ENCODE measurements at regions not wholly inside any gene's neighbourhood (a gene's known extent, or its start where the extent isn't known, plus 50 kb on each side); places are given as distances from the start of the nearest gene placed in this dataset.

DNA sequence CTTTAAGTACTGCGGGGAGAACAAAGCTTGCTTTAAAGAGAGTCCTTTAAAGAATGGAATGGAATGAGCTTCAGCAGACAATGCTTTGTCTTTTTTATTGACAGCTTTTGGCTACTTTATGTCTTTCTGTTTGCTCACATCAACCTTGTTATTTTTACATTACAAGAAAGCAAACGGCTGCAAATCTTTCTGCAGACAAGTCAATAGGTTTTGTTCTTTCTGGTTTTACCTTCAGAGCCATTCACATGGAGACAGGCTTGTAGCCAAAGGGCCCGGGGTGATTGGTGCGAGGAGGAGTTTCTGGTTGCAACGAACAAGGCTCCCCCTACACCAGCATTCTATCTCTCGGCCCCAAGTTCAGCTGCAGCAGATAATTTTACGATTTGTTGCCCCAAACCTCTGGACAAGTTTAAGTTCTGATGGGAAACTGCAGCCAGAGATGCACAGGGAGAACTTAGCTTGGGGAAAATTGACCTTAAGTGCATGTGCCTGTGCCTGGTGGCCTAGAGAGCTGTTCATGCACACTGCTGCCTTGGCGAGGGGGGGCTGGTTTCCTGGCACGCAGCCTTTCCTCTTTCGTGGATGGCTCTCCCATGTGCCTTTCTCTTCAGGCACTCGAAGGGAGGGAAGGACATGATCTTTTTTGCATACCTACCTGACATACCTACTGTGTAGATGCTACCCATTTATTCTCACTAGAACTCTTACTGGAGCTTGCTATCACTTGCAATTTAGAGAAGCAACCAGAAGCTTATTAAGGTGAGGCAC lies 543.2 kb downstream of the DCDC2C start:
- Histone ChIP-seq H3K9ac (ENCODE audit: low read depth, low read length) (no peak overlapping the region), H3K36me3 (ENCODE audit: insufficient read depth, low read length) (no peaks in the 10 kb centered on the region), H3K4me1 (ENCODE audit: insufficient read depth, low read length) (peaks cover 12% of the 10 kb centered on the region), H3K9me3 (ENCODE audit: control insufficient read depth, insufficient read depth, low read length) (peaks cover 7% of the 10 kb centered on the region; the same call in 1 of the 2 replicates)

DNA sequence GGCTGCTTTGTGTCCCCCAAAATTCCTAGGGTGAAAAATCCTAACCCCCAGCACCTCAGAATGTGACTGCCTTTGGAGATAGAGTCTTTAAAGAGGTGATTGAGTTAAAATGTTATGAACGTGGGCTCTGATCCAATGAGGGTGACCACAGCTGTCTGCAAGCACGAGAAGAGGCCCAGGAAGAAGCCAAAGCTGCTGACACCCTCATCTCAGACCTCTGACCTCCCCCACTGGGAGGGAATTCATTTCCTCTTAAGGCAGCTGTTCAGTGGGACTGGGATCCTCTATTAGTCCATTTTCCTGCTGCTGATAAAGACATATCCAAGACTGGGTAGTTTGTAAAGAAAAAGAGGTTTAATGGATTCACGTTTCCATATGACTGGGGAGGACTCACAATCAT lies 544.4 kb downstream of the DCDC2C start:
- peaks cover 7% of the 10 kb centered on the region; the same call in 1 of the 2 replicates for H3K9me3 ChIP-seq (ENCODE audit: control insufficient read depth, insufficient read depth, low read length)
- peaks cover 12% of the 10 kb centered on the region for H3K4me1 ChIP-seq (ENCODE audit: insufficient read depth, low read length)
- H3K9ac ChIP-seq (ENCODE audit: low read depth, low read length): no peak overlapping the region
- H3K36me3 ChIP-seq (ENCODE audit: insufficient read depth, low read length): no peaks in the 10 kb centered on the region

DNA sequence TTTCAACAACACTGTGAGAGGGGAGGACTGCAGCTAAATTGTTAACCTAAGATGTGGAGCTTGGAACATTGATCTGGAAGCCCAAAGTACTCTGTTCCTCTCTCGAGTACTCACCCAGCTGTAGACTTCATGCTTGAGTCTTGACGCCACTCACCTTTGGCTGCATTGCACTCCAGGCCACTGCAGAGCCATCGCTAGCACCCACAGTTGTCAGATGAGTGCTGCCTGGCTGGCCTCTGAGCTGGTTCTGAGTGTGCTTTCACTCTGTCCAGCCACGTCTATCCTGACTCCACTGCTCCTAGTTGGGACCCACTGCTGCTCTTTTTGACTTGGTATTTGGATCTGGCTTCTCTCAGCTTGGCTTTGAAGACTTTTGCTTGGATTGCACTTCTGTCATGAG lies 552.1 kb downstream of the DCDC2C start:
- Histone ChIP-seq H3K9me3 (ENCODE audit: control insufficient read depth, insufficient read depth, low read length) (no peaks in the 10 kb centered on the region), H3K9ac (ENCODE audit: low read depth, low read length) (no peak overlapping the region)

DNA sequence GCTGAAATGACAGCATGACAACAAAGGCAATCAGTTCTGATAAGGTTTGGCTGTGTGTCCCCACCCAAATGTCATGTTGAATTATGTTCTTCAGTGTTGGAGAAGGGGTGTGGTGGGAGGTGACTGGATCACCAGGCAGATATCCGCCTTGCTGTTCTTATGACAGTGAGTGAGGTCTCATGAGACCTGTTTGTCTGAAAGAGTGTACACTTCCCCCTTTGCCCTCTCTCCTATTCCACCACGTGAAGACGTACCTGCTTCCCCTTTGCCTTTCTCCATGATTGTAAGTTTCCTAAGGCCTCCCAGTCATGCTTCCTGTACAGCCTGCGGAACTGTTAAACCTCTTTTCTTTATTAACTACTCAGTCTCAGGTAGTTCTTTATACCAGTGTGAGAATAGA lies 553.0 kb downstream of the DCDC2C start:
- Histone ChIP-seq H3K36me3 (ENCODE audit: insufficient read depth, low read length) (no peaks in the 10 kb centered on the region), H3K9ac (ENCODE audit: low read depth, low read length) (no peak overlapping the region), H3K4me1 (ENCODE audit: insufficient read depth, low read length) (no peaks in the 10 kb centered on the region), H3K9me3 (ENCODE audit: control insufficient read depth, insufficient read depth, low read length) (no peaks in the 10 kb centered on the region)

More for the DNA sequence above, 552.1 kb downstream of the DCDC2C start:
- no peaks in the 10 kb centered on the region for H3K4me1 ChIP-seq (ENCODE audit: insufficient read depth, low read length)
- no peaks in the 10 kb centered on the region for H3K36me3 ChIP-seq (ENCODE audit: insufficient read depth, low read length)

DNA sequence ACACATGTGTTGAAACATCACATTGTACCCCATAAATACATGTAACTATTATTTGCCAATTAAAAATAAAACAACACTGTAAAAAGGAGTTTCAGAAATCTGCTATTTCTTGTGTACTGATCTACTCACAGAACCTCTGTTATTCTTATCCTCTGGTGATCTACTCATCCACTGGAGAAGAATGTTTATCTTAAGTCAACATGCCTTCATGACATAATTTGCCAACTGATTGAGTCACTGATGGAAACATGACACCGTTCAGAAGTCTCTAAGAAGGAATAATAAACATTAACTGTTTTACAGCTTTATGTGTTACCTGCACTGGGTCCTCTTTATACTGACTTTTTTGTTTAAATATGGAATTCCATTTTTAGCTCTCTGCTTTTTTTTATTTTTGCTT lies 555.2 kb downstream of the DCDC2C start:
- Histone ChIP-seq H3K9ac (ENCODE audit: low read depth, low read length) (no peak overlapping the region), H3K4me1 (ENCODE audit: insufficient read depth, low read length) (no peaks in the 10 kb centered on the region), H3K9me3 (ENCODE audit: control insufficient read depth, insufficient read depth, low read length) (no peaks in the 10 kb centered on the region), H3K36me3 (ENCODE audit: insufficient read depth, low read length) (no peaks in the 10 kb centered on the region)

DNA sequence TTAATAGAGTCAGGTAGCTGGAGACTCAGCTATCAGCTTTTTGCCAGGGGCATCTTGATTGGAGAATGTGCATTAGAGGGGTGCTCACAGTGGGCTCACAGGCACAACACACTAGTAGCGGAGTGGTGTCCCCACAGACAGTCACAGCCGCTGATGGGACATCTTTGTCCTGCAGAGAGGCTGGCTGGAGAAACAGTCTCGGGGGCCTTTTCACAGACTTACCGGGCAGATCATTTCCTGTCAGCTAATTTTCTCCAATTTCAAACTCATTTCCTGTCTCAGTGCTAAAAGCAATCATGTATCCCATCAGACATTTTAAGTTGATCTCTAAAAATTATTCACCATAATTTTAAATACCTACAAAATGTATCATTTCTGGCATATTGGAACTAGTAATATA lies 562.6 kb downstream of the DCDC2C start:
- Histone ChIP-seq H3K9me3 (ENCODE audit: control insufficient read depth, insufficient read depth, low read length) (no peaks in the 10 kb centered on the region), H3K9ac (ENCODE audit: low read depth, low read length) (no peak overlapping the region), H3K36me3 (ENCODE audit: insufficient read depth, low read length) (no peaks in the 10 kb centered on the region), H3K4me1 (ENCODE audit: insufficient read depth, low read length) (no peaks in the 10 kb centered on the region)

DNA sequence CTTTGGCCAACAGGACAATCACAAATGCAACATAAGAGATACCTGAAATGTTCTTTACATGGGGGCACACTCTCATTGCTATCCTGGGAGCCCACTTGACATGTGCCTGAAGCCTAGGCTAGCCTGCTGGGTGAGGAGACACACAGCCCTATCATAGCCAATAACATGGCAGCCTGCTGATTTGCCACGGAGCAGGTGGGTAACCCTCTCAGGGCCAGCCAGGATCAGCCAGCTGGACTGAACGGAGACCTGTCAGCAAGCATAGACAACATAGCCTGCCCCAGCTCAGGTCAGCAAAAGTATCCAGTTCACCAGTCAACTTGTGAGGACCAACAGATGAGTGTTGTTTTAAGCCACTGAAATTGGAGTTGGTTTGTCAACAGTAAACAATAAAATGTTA lies 566.5 kb downstream of the DCDC2C start:
- no peaks in the 10 kb centered on the region for H3K9me3 ChIP-seq (ENCODE audit: control insufficient read depth, insufficient read depth, low read length)
- H3K9ac ChIP-seq (ENCODE audit: low read depth, low read length): no peak overlapping the region
- H3K36me3 ChIP-seq (ENCODE audit: insufficient read depth, low read length): no peaks in the 10 kb centered on the region
- no peaks in the 10 kb centered on the region for H3K4me1 ChIP-seq (ENCODE audit: insufficient read depth, low read length)

DNA sequence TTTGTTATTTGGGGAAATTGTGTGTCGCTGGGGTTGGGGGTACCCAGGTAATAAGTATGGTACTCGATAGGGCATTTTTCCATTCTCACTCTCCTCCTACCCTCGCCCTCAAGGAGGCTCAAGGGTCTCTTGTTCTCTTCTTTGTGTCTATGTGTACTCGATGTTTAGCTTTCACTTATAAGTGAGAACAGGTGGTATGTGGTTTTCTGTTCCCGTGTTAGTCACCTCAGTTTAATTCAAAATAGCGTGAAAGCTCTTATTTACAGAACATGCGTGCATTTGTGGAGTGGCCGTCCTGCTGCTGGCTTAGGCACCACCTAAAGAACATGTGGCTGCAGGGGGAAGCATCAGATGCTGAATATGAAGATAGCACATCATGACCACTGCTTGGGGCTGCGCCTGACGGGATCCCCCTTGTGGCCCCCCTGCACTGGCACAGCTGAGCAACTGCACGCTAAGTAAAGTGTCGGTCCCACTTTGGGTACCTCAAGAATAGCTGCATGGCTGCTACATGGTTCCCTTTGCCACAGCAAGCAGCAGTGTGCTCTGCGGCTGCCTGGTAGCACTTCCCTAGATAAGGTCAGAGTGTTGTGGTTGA lies 569.0 kb downstream of the DCDC2C start:
- Histone ChIP-seq H3K9ac (ENCODE audit: low read depth, low read length) (no peak overlapping the region), H3K36me3 (ENCODE audit: insufficient read depth, low read length) (no peaks in the 10 kb centered on the region), H3K9me3 (ENCODE audit: control insufficient read depth, insufficient read depth, low read length) (no peaks in the 10 kb centered on the region), H3K4me1 (ENCODE audit: insufficient read depth, low read length) (no peaks in the 10 kb centered on the region)

DNA sequence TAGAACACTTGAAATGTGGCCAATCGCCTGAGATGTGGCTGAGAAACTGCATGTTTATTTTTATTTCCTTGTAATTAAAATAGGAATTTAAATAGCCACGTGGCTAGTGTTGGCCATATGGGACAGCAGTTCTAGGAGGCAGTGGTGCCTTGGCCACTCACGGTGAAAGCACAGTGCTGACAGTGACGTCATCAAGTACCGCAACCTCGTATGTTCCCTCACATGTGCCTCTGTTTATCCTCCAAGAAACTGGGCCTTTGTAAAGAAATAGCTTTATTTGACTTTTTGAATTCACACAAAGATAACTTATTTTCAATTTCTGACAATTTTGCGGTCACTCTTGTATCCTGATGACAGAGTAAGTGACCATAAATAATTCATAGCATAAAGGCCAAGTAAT lies 575.0 kb downstream of the DCDC2C start:
- Histone ChIP-seq H3K4me1 (ENCODE audit: insufficient read depth, low read length) (no peaks in the 10 kb centered on the region), H3K36me3 (ENCODE audit: insufficient read depth, low read length) (no peaks in the 10 kb centered on the region), H3K9me3 (ENCODE audit: control insufficient read depth, insufficient read depth, low read length) (no peaks in the 10 kb centered on the region)

DNA sequence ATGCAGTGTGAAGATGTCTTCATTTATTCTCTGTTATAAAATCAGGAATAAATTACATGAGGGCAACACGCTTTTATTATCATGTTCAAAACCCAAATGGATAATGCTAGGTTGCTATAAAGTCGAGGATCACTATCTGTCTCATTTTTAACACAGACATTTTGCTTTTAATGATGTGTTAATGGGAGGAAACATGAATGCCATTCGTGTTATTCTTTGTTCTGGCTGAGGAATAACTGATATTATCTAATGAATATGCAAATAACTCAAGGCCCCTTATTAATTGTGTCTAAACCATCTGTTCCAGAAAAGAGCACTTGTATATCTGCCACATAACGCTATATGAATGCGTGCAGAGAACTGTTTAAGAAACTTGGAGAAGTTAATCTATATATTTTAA lies 576.1 kb downstream of the DCDC2C start:
- H3K9ac ChIP-seq (ENCODE audit: low read depth, low read length): no peak overlapping the region
- H3K36me3 ChIP-seq (ENCODE audit: insufficient read depth, low read length): no peaks in the 10 kb centered on the region
- H3K4me1 ChIP-seq (ENCODE audit: insufficient read depth, low read length): no peaks in the 10 kb centered on the region
- H3K9me3 ChIP-seq (ENCODE audit: control insufficient read depth, insufficient read depth, low read length): no peaks in the 10 kb centered on the region

More for the DNA sequence above, 575.0 kb downstream of the DCDC2C start:
- H3K9ac ChIP-seq (ENCODE audit: low read depth, low read length): no peak overlapping the region

DNA sequence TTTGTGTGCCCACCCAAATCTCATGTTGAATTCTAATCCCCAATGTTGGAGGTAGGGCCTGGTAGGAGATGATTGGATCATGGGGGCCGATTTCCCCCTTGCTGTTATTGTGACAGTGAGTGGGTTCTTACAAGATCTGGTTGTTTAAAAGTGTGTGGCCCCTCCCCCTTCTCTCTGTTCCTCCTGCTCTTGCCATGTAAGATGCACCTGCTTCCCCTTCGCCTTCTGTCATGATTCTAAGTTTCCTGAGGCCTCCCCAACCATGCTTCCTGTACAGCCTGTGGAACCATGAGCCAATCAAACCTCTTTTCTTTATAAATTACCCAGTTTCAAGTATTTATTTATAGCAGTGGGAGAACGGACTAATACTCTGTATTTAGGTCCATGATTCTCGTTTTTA lies 588.1 kb downstream of the DCDC2C start:
- Histone ChIP-seq H3K36me3 (ENCODE audit: insufficient read depth, low read length) (no peaks in the 10 kb centered on the region), H3K9me3 (ENCODE audit: control insufficient read depth, insufficient read depth, low read length) (no peaks in the 10 kb centered on the region), H3K9ac (ENCODE audit: low read depth, low read length) (no peak overlapping the region), H3K4me1 (ENCODE audit: insufficient read depth, low read length) (no peaks in the 10 kb centered on the region)

DNA sequence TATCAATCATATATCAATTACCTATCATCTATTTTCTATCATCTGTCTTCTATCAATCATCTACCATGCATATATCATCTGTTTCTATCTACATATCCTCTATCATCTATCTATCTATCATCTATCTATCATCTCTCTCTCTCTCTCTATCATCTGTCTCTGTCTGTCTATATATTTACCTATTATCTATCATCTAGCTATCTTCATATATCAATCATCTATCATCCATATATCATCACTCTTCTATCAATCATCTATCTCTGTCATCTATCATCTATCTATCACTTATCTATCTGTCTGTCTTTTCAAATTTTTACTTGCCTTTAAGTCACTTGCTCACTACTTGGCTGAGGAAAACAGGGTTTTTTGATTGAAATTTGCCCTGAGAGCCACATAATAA lies 592.3 kb downstream of the DCDC2C start:
- no peaks in the 10 kb centered on the region for H3K9me3 ChIP-seq (ENCODE audit: control insufficient read depth, insufficient read depth, low read length)
- no peaks in the 10 kb centered on the region for H3K36me3 ChIP-seq (ENCODE audit: insufficient read depth, low read length)
- H3K9ac ChIP-seq (ENCODE audit: low read depth, low read length): no peak overlapping the region
- no peaks in the 10 kb centered on the region for H3K4me1 ChIP-seq (ENCODE audit: insufficient read depth, low read length)

DNA sequence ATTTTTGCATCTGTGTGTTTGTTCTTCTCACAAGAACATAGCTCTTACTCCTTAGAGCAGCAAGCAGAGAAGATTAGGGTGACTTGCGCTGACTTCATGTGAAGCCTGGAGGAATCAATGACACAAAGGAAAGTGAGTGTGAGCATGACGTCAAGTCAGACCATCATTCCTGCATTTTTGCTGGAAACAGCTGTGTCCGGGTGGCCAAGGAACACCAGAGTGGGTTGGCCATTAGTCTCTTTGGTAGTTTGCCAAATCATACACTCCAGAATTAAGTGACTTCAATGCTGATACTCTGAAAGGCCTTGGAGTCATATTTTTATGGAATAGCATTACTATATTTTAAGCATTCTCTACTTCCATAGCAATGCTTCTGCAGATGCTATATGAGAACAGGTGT lies 597.2 kb downstream of the DCDC2C start:
- Histone ChIP-seq H3K9ac (ENCODE audit: low read depth, low read length) (no peak overlapping the region), H3K9me3 (ENCODE audit: control insufficient read depth, insufficient read depth, low read length) (no peaks in the 10 kb centered on the region), H3K36me3 (ENCODE audit: insufficient read depth, low read length) (no peaks in the 10 kb centered on the region), H3K4me1 (ENCODE audit: insufficient read depth, low read length) (no peaks in the 10 kb centered on the region)

DNA sequence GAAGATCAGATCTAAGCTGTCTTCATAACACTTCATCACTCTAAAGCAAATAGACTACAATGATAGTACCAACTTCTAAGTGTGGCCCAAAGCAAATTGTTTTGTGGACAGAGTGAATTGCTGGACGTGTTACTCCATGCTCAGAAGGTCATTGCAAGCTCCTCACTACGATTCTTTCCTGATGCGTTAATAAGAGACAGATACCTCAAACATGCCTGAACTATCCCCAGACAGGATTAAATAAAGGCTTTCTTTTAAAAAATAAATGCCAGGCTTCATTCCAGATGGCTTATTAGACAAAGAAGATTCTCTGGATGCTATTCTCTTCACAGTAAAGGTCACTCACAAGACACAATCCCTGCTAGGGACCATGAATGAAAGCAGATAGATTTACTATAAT lies 621.2 kb downstream of the DCDC2C start:
- Histone ChIP-seq H3K36me3 (ENCODE audit: insufficient read depth, low read length) (no peaks in the 10 kb centered on the region), H3K4me1 (ENCODE audit: insufficient read depth, low read length) (no peaks in the 10 kb centered on the region), H3K9ac (ENCODE audit: low read depth, low read length) (no peak overlapping the region), H3K9me3 (ENCODE audit: control insufficient read depth, insufficient read depth, low read length) (no peaks in the 10 kb centered on the region)

DNA sequence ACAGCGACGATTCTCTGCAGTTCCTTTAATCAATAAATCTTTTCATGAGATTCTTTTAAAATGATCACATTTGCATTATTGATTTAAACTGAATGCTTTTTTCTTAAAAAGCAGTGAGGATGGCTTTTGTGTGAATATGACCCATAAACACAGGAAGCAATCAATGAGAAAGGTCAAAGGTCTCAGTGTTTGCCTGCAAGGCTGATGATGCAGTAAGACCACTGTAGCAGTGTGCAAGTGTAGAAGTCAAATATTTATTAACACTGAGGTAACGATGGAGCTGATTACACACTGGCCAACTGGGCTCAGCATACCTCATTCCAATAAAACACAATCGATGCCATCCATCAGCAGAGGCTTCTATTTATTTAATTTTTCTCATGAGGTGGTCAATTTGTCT lies 633.5 kb downstream of the DCDC2C start:
- Histone ChIP-seq H3K36me3 (ENCODE audit: insufficient read depth, low read length) (no peaks in the 10 kb centered on the region), H3K4me1 (ENCODE audit: insufficient read depth, low read length) (no peaks in the 10 kb centered on the region; the same call in 1 of the 2 replicates), H3K9ac (ENCODE audit: low read depth, low read length) (no peak overlapping the region), H3K9me3 (ENCODE audit: control insufficient read depth, insufficient read depth, low read length) (no peaks in the 10 kb centered on the region; the same call in 1 of the 2 replicates)

All from ES-I3 (cell line).